Esophagus squamous epithelium (tissue), 5 donors: ENCODE measurements at regions not wholly inside any gene's neighbourhood (a gene's known extent, or its start where the extent isn't known, plus 50 kb on each side); places are given as distances from the start of the nearest gene placed in this dataset.

Experiments
- DNase-seq: peaks from one replicate; lab custom pipeline; 2025; lab: John Stamatoyannopoulos, UW
- H3K27ac ChIP-seq, 4 donors: fragments of 200-600 bp; sonication (generic); one replicate each; pipeline ENCODE4 v1.5.1; 2016 to 2019; ENCODE audit warnings: mild to moderate bottlenecking in 1 of 4
- H3K27me3 ChIP-seq, 4 donors: fragments of 200-600 bp; sonication (generic); 1 replicate in 3 of 4; 2 replicates in 1 of 4; pipeline versions ENCODE4 v1.5.1 to v1.6.0; 2017 to 2021; ENCODE audit warnings: antibody characterized with exemption in 1 of 4
- H3K36me3 ChIP-seq, 3 donors: fragments of 200-600 bp; sonication (generic); one replicate each; pipeline ENCODE4 v1.5.1; 2016 to 2019
- H3K4me1 ChIP-seq, 3 donors: fragments of 200-600 bp; sonication (generic); one replicate each; pipeline ENCODE4 v1.5.1; 2017 to 2019
- H3K4me3 ChIP-seq, 4 donors: fragments of 200-600 bp; sonication (generic); 1 replicate in 3 of 4; 2 replicates in 1 of 4; pipeline ENCODE4 v1.5.1; 2016 to 2019; ENCODE audit warnings: mild to moderate bottlenecking in 2 of 4, moderate library complexity in 1 of 4
- H3K9me3 ChIP-seq, 3 donors: fragments of 200-600 bp; sonication (generic); one replicate each; pipeline ENCODE4 v1.5.1; 2016 to 2019
- POLR2A ChIP-seq, 4 donors: fragments of 450-650 bp; IDR thresholded peaks; one replicate each; pipeline ENCODE4 v1.6.1; 2017; ENCODE audit warnings: antibody characterized with exemption in 4 of 4, mild to moderate bottlenecking in 4 of 4, moderate library complexity in 3 of 4
- WGBS, 2 donors: methylation state at CpG; one replicate each; pipeline ENCODE4 v1.1.5; 2018; 5-methylcytosine and 5-hydroxymethylcytosine counted together
- intact Hi-C: fragments of 100-400 bp; cut with DNase I; formaldehyde crosslinking; loops from one replicate; pipeline ENCODE4 v1.15.0; 2022
- TF ChIP-seq, protein P1 (sequence below), 6 experiments: fragments of 450-650 bp in 4 of 6; fragments of 200-600 bp in 2 of 6; sonication (generic) in 2 of 6; IDR thresholded peaks; one replicate each; pipeline ENCODE4 v1.5.1; 2016 to 2019; ENCODE audit warnings: antibody characterized with exemption in 6 of 6, mild to moderate bottlenecking in 4 of 6, moderate library complexity in 4 of 6
- donor health status: DM: yes; HTN: yes; CAD: no.

DNA sequence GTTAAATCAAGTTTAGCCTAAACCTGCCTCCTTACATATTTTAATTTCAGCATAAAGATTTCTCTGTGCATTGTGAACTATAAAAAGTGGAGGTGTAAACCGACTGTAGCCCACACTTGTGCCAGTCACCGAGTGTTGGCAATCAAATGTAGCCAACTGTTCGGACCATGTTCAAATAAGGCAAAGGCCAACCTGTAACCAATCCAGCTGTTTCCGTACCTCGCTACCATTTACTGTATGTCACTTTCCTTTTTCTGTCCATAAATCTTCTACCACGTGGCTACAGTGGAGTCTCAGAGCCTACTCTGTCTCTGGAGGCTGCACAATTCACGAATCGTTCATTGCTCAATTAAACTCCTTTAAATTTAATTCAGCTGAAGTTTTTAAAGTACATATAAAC lies 156.0 kb downstream of the SLC25A46 start:
- Histone ChIP-seq H3K4me1 (no peaks in the 10 kb centered on the region), H3K27ac (no peak overlapping the region), H3K9me3 (no peaks in the 10 kb centered on the region), H3K27me3 (no peaks in the 10 kb centered on the region), H3K36me3 (no peaks in the 10 kb centered on the region), H3K4me3 (no peak overlapping the region)
- 79 to 82% methylated on average over 8 of the region's 8 CpGs for WGBS, 2 donors
- no peak for DNase-seq
- TF ChIP-seq, protein P1, sequence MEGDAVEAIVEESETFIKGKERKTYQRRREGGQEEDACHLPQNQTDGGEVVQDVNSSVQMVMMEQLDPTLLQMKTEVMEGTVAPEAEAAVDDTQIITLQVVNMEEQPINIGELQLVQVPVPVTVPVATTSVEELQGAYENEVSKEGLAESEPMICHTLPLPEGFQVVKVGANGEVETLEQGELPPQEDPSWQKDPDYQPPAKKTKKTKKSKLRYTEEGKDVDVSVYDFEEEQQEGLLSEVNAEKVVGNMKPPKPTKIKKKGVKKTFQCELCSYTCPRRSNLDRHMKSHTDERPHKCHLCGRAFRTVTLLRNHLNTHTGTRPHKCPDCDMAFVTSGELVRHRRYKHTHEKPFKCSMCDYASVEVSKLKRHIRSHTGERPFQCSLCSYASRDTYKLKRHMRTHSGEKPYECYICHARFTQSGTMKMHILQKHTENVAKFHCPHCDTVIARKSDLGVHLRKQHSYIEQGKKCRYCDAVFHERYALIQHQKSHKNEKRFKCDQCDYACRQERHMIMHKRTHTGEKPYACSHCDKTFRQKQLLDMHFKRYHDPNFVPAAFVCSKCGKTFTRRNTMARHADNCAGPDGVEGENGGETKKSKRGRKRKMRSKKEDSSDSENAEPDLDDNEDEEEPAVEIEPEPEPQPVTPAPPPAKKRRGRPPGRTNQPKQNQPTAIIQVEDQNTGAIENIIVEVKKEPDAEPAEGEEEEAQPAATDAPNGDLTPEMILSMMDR (IDR thresholded peaks at IDR 0.05): no peak
- TF ChIP-seq POLR2A (IDR thresholded peaks at IDR 0.05): no peak
- intact Hi-C loops: no loop called here

DNA sequence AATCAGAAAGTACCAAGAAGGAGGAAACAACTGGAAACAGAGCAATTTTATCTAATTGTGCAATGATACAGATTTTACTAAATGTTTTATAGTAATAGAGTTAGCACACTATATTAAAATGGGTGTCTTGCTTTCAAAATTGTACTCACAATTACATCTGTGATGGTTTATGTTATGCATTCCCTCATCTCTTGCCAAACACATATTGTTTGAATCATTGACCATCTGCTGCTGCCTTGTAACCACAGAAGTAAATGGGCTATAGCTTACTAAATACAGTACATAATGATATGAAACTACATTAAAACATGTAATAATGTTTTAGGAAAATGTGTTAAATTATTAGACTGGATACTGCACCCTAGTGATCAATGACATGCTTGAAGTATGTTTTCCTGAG lies 158.1 kb downstream of the SLC25A46 start:
- intact Hi-C loops: no loop called here
- TF ChIP-seq POLR2A (IDR thresholded peaks at IDR 0.05): no peak
- TF ChIP-seq, protein P1 (IDR thresholded peaks at IDR 0.05): no peak
- no peak for DNase-seq
- no peak overlapping the region for H3K4me3 ChIP-seq
- H3K27me3 ChIP-seq: no peaks in the 10 kb centered on the region
- no peaks in the 10 kb centered on the region for H3K9me3 ChIP-seq
- no peak overlapping the region for H3K27ac ChIP-seq
- no peaks in the 10 kb centered on the region for H3K36me3 ChIP-seq
- H3K4me1 ChIP-seq: peaks cover 0 to 4% (median 0%) of the 10 kb centered on the region in 3 donors

DNA sequence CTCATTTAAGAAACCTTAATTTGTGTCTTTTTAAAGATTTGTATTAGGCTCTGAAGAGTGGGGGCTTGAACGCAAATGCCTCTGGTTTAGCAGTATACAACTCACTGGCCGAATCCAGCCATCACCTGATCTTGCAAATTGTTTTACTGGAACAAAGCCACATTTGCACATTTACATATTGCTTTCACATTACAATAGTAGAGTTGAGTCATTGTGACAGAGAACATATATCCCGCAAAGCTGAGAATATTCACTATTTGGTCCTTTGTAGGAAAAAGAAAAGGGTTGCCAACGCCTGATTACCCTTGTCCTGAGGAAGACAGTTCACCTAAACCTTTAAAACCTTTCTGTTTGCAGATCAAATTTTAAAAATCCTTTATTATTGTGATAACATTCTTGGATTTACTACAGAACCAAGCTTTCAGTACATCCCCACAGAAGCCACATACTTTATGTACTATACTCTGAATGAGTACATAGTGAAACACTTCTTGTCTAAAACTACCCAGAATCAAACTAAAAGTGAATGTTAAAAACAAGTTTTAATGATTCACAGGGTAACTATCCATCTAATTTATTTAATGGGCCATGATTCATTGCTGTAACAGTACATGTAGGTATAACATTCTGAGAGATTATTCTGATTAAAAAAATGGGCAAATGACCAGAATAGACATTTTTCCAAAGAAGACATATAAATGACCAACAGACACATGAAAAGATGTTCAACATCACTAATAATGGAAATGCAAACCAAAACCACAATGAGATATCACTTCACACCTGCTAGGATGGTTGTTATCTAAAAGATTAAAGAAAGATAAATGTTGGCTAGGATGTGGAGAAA lies 161.0 kb downstream of the SLC25A46 start:
- peaks cover 0 to 4% (median 0%) of the 10 kb centered on the region in 3 donors for H3K4me1 ChIP-seq
- no peak overlapping the region for H3K27ac ChIP-seq
- intact Hi-C loops: no loop called here
- WGBS, 2 donors: 42 to 47% methylated on average over 4 of the region's 4 CpGs
- DNase-seq: no peak
- no peak overlapping the region for H3K4me3 ChIP-seq
- H3K27me3 ChIP-seq: no peaks in the 10 kb centered on the region
- TF ChIP-seq POLR2A (IDR thresholded peaks at IDR 0.05): no peak
- TF ChIP-seq, protein P1 (IDR thresholded peaks at IDR 0.05): no peak
- no peaks in the 10 kb centered on the region for H3K9me3 ChIP-seq
- H3K36me3 ChIP-seq: no peaks in the 10 kb centered on the region

DNA sequence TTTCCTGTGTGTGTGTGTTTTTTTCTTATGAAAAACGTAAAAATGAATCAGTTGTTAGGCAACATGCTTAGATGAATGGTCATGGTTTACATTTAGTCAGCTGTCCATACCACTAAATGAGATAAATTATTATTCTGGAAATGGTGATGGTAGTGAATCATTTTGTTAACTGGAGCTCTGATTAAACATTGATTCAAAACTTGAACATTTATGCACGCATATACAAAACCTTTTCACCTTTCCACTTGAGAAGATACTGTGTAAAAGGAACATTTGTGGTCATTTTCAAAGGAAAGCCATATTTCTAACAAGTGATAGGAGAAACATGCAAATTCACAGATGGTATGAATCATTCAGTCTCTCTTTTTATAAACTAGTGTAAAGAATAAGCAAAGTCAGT lies 162.0 kb downstream of the SLC25A46 start:
- Histone ChIP-seq H3K4me1 (peaks cover 0 to 4% (median 0%) of the 10 kb centered on the region in 3 donors), H3K27ac (no peak overlapping the region), H3K4me3 (no peak overlapping the region), H3K9me3 (no peaks in the 10 kb centered on the region), H3K36me3 (no peaks in the 10 kb centered on the region), H3K27me3 (no peaks in the 10 kb centered on the region)
- no peak for TF ChIP-seq POLR2A (IDR thresholded peaks at IDR 0.05)
- TF ChIP-seq, protein P1 (IDR thresholded peaks at IDR 0.05): no peak
- DNase-seq: no peak
- intact Hi-C loops: no loop called here
- 17 to 23% methylated on average over 2 of the region's 2 CpGs for WGBS, 2 donors

DNA sequence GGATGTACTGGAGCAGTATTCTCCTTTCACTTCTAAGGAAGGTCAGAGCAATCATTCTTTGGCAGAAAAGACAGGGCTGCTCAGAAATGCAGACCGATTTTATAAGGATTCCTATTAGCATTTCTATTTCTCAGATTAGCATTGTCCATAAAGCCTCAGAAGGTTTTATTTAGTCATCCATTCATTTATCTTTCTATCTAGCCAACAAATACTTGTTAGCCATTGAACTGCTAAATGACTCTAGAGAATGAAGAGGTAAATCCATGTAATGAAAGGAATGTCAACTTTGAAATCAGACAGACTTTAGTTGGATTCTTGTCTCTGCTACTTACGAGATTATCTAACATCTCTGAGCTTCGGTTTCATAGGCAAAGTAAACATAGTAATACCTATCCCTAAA lies 165.2 kb downstream of the SLC25A46 start:
- H3K9me3 ChIP-seq: peaks cover 0 to 4% (median 0%) of the 10 kb centered on the region in 3 donors
- no peak overlapping the region for H3K4me3 ChIP-seq
- no peaks in the 10 kb centered on the region for H3K27me3 ChIP-seq
- H3K36me3 ChIP-seq: no peaks in the 10 kb centered on the region
- no peak overlapping the region for H3K27ac ChIP-seq
- H3K4me1 ChIP-seq: peaks cover 0 to 4% (median 0%) of the 10 kb centered on the region in 3 donors
- WGBS, 2 donors: 29 to 58% methylated on average over 3 of the region's 3 CpGs
- TF ChIP-seq, protein P1 (IDR thresholded peaks at IDR 0.05): no peak
- TF ChIP-seq POLR2A (IDR thresholded peaks at IDR 0.05): no peak
- intact Hi-C loops: no loop called here
- no peak for DNase-seq
